B cell (primary cell): ENCODE measurements at regions not wholly inside any gene's neighbourhood (a gene's known extent, or its start where the extent isn't known, plus 50 kb on each side); places are given as distances from the start of the nearest gene placed in this dataset.

Experiments
- ATAC-seq: fragments of 200-7000 bp; cut with Tn5 transposase; one replicate; pipeline ENCODE4 v1.10.0; 2021; ENCODE audit warnings: low read depth, mild to moderate bottlenecking, moderate number of reproducible peaks, moderate library complexity
- CTCF ChIA-PET: fragments of 350-600 bp; sonication (Branson Sonifier 250); formaldehyde crosslinking; loops from one replicate; lab custom pipeline; 2021; ENCODE audit warnings: antibody characterized with exemption, inconsistent platforms; lab: Charles Lee
- POLR2A ChIA-PET: fragments of 350-600 bp; sonication (Branson Sonifier 250); formaldehyde crosslinking; loops from one replicate; lab custom pipeline; 2021; ENCODE audit warnings: antibody characterized with exemption; lab: Charles Lee
- DNase-seq: peaks from one replicate; pipeline ENCODE4 v3.0.0; 2013
- H2AFZ ChIP-seq: 2 replicates; pipeline ENCODE4 v1.6.1; 2012; ENCODE audit warnings: mild to moderate bottlenecking, low read depth, low read length; ENCODE audit not compliant: insufficient read depth, poor library complexity, severe bottlenecking
- H3K27ac ChIP-seq, 2 donors: 1 replicate in 1 of 2; 2 replicates in 1 of 2; pipeline ENCODE4 v1.5.1; 2012 to 2013; ENCODE audit warnings: low read length in 2 of 2, mild to moderate bottlenecking in 2 of 2, moderate library complexity in 1 of 2
- H3K27me3 ChIP-seq, 4 experiments: fragments of 200-600 bp in 1 of 4; sonication (generic) in 1 of 4; replicated peaks in 1 of 4; 1 replicate in 2 of 4; 2 replicates in 2 of 4; pipeline versions ENCODE4 v1.6.1 to v1.7.0; 2013 to 2016; ENCODE audit warnings: low read length in 3 of 4, mild to moderate bottlenecking in 2 of 4, mixed read lengths in 1 of 4, moderate library complexity in 1 of 4; ENCODE audit not compliant: insufficient read depth in 4 of 4, control insufficient read depth in 3 of 4; ENCODE audit errors: control extremely low read depth in 1 of 4
- H3K36me3 ChIP-seq, 2 experiments: replicated peaks in 1 of 2; 1 replicate in 1 of 2; 2 replicates in 1 of 2; pipeline versions ENCODE4 v1.6.1 to v1.7.1; 2013; ENCODE audit warnings: low read length in 1 of 2; ENCODE audit not compliant: insufficient read depth in 2 of 2, control insufficient read depth in 1 of 2; ENCODE audit errors: control extremely low read depth in 1 of 2, extremely low read depth in 1 of 2
- H3K4me1 ChIP-seq, 2 donors: fragments of 200-600 bp in 1 of 2; sonication (generic) in 1 of 2; 1 replicate in 1 of 2; 2 replicates in 1 of 2; pipeline versions ENCODE4 v1.5.1 to v1.6.1; 2013 to 2017; ENCODE audit warnings: low read length in 2 of 2; ENCODE audit not compliant: control insufficient read depth in 2 of 2, insufficient read depth in 2 of 2
- H3K4me2 ChIP-seq: replicated peaks from 2 replicates; pipeline ENCODE3; 2012; ENCODE audit warnings: mild to moderate bottlenecking, low read depth, low read length; ENCODE audit not compliant: poor library complexity, severe bottlenecking
- H3K4me3 ChIP-seq, 5 experiments: fragments of 200-600 bp in 1 of 5; sonication (generic) in 1 of 5; 1 replicate in 3 of 5; 2 replicates in 2 of 5; pipeline versions ENCODE4 v1.5.1 to v1.7.0; 2011 to 2016; ENCODE audit warnings: low read length in 4 of 5, mild to moderate bottlenecking in 4 of 5, low read depth in 2 of 5, control low read depth in 1 of 5, moderate library complexity in 1 of 5; ENCODE audit not compliant: insufficient read depth in 1 of 5; ENCODE audit errors: control extremely low read depth in 1 of 5, extremely low read depth in 1 of 5
- H3K79me2 ChIP-seq: fragments of 200-600 bp; sonication (generic); one replicate; pipeline ENCODE4 v1.6.0; 2016; ENCODE audit warnings: low read length; ENCODE audit not compliant: control insufficient read depth, insufficient read depth
- H3K9ac ChIP-seq: fragments of 200-600 bp; sonication (generic); 2 replicates; pipeline ENCODE4 v1.6.1; 2017; ENCODE audit warnings: mild to moderate bottlenecking, low read length, moderate library complexity
- H3K9me3 ChIP-seq, 3 donors: one replicate each; pipeline versions ENCODE4 v1.6.1 to v1.7.1; 2013; ENCODE audit warnings: low read length in 2 of 3; ENCODE audit not compliant: control insufficient read depth in 2 of 3, insufficient read depth in 1 of 3; ENCODE audit errors: control extremely low read depth in 1 of 3
- H4K20me1 ChIP-seq: 2 replicates; pipeline ENCODE4 v1.6.0; 2012; ENCODE audit warnings: mild to moderate bottlenecking, low read length; ENCODE audit not compliant: insufficient read depth, control insufficient read depth, poor library complexity, severe bottlenecking
- H3K27ac Mint-ChIP-seq: one replicate; pipeline ENCODE4 v1.8.0; 2021; ENCODE audit warnings: mixed read lengths
- H3K27me3 Mint-ChIP-seq: one replicate; pipeline ENCODE4 v1.8.0; 2021; ENCODE audit warnings: mixed read lengths
- H3K4me1 Mint-ChIP-seq: one replicate; pipeline ENCODE4 v1.8.0; 2021; ENCODE audit warnings: mixed read lengths
- H3K4me3 Mint-ChIP-seq: one replicate; pipeline ENCODE4 v1.8.0; 2021; ENCODE audit warnings: mixed read lengths
- H3K9me3 Mint-ChIP-seq: one replicate; pipeline ENCODE4 v1.8.0; 2022; ENCODE audit warnings: mixed read lengths; ENCODE audit not compliant: insufficient read depth
- EZH2 ChIP-seq: IDR thresholded peaks from 2 replicates; pipeline ENCODE4 v1.6.1; 2012; ENCODE audit warnings: borderline replicate concordance, low read depth, mild to moderate bottlenecking, moderate library complexity, low read length; ENCODE audit not compliant: insufficient read depth, poor library complexity, severe bottlenecking
- WGBS: methylation state at CpG from one replicate; pipeline ENCODE4 v1.1.5; 2013; ENCODE audit warnings: missing lambda C conversion rate; ENCODE audit not compliant: insufficient coverage; 5-methylcytosine and 5-hydroxymethylcytosine counted together
- intact Hi-C: fragments of 100-400 bp; cut with micrococcal nuclease; formaldehyde crosslinking; loops from one replicate; pipeline ENCODE4 v1.10.0; 2022
- TF ChIP-seq, protein P1 (sequence below): fragments of 200-600 bp; IDR thresholded peaks from one replicate; pipeline ENCODE4 v1.8.0; 2022; ENCODE audit warnings: antibody characterized with exemption, mild to moderate bottlenecking

DNA sequence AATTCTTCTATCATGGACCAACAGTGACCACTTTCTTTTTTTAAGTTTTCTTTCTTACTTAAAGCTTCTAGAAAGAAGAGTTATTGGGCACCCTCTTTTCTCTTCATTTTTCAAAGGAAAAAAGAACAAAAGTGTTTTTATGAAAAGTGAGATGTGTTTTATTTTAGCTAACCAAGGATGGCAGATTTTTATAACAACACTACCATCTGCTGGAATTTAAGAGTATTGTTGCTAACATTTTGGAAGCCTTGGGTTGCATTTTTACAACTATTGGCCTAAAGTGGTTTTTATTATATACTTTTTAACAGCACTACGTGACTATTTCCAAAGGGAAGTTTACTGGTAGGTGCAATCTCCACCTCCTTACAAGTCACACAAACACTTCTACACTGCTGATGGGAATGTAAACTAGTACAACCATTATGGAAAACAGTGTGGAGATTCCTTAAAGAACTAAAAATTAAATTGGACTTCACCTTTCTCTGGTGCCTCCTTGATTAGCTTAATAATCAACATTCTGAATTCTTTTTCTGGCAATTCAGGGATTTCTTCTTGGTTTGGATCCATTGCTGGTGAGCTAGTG, 237.7 kb upstream of the AGTR1 start:
- H3K9ac ChIP-seq, result no peak overlapping the region
- no peaks in the 10 kb centered on the region for H3K4me1 Mint-ChIP-seq
- POLR2A ChIA-PET, result no interaction called here
- no peak overlapping the region for H3K27ac ChIP-seq
- WGBS, result no CpG with 5 or more reads among the region's 1 CpG
- H3K27me3 ChIP-seq, result no peaks in the 10 kb centered on the region
- no peaks in the 10 kb centered on the region for H3K4me1 ChIP-seq
- ATAC-seq, result no peak
- H3K27ac Mint-ChIP-seq, result no peak overlapping the region
- no peak overlapping the region for H3K4me3 ChIP-seq
- no peaks in the 10 kb centered on the region for H3K27me3 Mint-ChIP-seq
- DNase-seq, result no peak
- H3K79me2 ChIP-seq, result no peaks in the 10 kb centered on the region
- no peaks in the 10 kb centered on the region for H4K20me1 ChIP-seq
- TF ChIP-seq EZH2, result no peak
- TF ChIP-seq, protein P1, sequence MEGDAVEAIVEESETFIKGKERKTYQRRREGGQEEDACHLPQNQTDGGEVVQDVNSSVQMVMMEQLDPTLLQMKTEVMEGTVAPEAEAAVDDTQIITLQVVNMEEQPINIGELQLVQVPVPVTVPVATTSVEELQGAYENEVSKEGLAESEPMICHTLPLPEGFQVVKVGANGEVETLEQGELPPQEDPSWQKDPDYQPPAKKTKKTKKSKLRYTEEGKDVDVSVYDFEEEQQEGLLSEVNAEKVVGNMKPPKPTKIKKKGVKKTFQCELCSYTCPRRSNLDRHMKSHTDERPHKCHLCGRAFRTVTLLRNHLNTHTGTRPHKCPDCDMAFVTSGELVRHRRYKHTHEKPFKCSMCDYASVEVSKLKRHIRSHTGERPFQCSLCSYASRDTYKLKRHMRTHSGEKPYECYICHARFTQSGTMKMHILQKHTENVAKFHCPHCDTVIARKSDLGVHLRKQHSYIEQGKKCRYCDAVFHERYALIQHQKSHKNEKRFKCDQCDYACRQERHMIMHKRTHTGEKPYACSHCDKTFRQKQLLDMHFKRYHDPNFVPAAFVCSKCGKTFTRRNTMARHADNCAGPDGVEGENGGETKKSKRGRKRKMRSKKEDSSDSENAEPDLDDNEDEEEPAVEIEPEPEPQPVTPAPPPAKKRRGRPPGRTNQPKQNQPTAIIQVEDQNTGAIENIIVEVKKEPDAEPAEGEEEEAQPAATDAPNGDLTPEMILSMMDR, result no peak
- H3K9me3 Mint-ChIP-seq, result no peaks in the 10 kb centered on the region
- CTCF ChIA-PET, result no interaction called here
- intact Hi-C loops, result no loop called here
- no peak overlapping the region for H2AFZ ChIP-seq
- no peak overlapping the region for H3K4me3 Mint-ChIP-seq
- no peaks in the 10 kb centered on the region for H3K9me3 ChIP-seq
- H3K36me3 ChIP-seq, result no peaks in the 10 kb centered on the region
- no peak overlapping the region for H3K4me2 ChIP-seq

DNA sequence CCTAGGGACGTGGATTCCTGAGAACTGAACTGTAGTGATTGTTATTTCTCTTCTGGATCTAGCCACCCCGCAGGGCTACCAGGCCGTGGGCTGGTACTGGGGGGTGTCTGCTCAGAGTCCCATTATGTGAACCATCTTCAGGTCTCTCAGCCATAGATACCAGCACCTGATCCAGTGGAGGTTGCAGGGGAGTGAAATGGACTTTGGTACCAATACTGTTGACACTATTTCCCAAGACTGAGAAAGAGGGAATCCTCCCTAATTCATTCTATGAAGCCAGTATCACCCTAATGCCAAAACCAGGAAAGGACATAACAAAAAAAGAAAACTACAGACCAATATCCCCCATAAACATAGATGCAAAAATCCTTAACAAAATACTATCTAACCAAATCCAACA, 237.0 kb upstream of the AGTR1 start:
- DNase-seq (no peak), ATAC-seq (no peak)
- Mint-ChIP-seq H3K27me3 (no peaks in the 10 kb centered on the region), H3K4me1 (no peaks in the 10 kb centered on the region), H3K27ac (no peak overlapping the region), H3K4me3 (no peak overlapping the region), H3K9me3 (no peaks in the 10 kb centered on the region)
- intact Hi-C loops, result no loop called here
- Histone ChIP-seq H3K79me2 (no peaks in the 10 kb centered on the region), H3K9ac (no peak overlapping the region), H3K4me2 (no peak overlapping the region), H3K4me3 (no peak overlapping the region), H3K9me3 (no peaks in the 10 kb centered on the region), H4K20me1 (no peaks in the 10 kb centered on the region), H3K27ac (no peak overlapping the region), H2AFZ (no peak overlapping the region), H3K27me3 (no peaks in the 10 kb centered on the region), H3K36me3 (no peaks in the 10 kb centered on the region), H3K4me1 (no peaks in the 10 kb centered on the region)
- POLR2A ChIA-PET, result no interaction called here
- CTCF ChIA-PET, result no interaction called here
- WGBS, result 88% methylated on average over 2 of the region's 3 CpGs
- TF ChIP-seq, protein P1, result no peak
- TF ChIP-seq EZH2, result no peak
